ENCODE measurements at regions not wholly inside any gene's neighbourhood (a gene's known extent, or its start where the extent isn't known, plus 50 kb on each side); places are given as distances from the start of the nearest gene placed in this dataset.

GRCh38 chr10:89904755-89905154, 203.4 kb downstream of the KIF20B start:
- Histone ChIP-seq H3K36me3 (ENCODE audit: control insufficient read depth in 4 of 4, insufficient read depth in 4 of 4, low read length in 4 of 4) (no peaks in the 10 kb centered on the region), H3K9ac (ENCODE audit: insufficient read depth in 1 of 2, low read length in 2 of 2) (no peak overlapping the region), H3K9me3 (ENCODE audit: control insufficient read depth in 4 of 4, insufficient read depth in 3 of 4, low read length in 3 of 4) (peaks cover 0 to 3% (median 0%) of the 10 kb centered on the region in 4 donors), H3K27me3 (ENCODE audit: control insufficient read depth in 3 of 3, insufficient read depth in 3 of 3, low read length in 2 of 3) (no peaks in the 10 kb centered on the region), H3K4me1 (ENCODE audit: control insufficient read depth in 5 of 5, insufficient read depth in 5 of 5, low read length in 5 of 5) (no peaks in the 10 kb centered on the region), H3K27ac (ENCODE audit: low read depth in 1 of 2, low read length in 1 of 2) (no peak overlapping the region), H3K4me3 (no peak overlapping the region)
- WGBS, 2 donors: 54 to 74% methylated on average over 4 of the region's 4 CpGs
- DNase-seq: no peak
- no peak for TF ChIP-seq CTCF (IDR thresholded peaks at IDR 0.05; ENCODE audit: control extremely low read depth, extremely low read depth)
- no peak for ATAC-seq (ENCODE audit: insufficient read depth, low FRiP score)

DNA sequence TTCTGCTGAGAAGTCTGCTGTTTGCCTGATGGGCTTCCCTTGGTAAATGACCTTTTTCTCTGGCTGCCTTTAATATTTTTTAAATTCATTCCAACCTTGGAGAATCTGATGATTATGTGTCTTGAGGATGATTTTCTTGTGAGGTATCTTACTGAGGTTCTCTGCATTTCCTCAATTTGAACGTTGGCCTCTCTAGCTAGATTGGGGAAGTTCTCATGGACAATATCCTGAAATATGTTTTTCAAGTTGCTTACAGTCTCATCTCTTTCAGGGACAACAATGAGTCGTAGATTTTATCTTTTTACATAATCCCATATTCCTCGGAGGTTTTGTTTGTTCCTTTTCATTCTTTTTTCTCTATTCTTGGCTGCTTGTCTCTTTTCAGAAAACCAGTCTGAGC, 208.4 kb downstream of the KIF20B start:
- H3K4me1 ChIP-seq (ENCODE audit: control insufficient read depth in 5 of 5, insufficient read depth in 5 of 5, low read length in 5 of 5): no peaks in the 10 kb centered on the region
- no peak for TF ChIP-seq CTCF (IDR thresholded peaks at IDR 0.05; ENCODE audit: control extremely low read depth, extremely low read depth)
- H3K27ac ChIP-seq (ENCODE audit: low read depth in 1 of 2, low read length in 1 of 2): no peak overlapping the region
- no peak for ATAC-seq (ENCODE audit: insufficient read depth, low FRiP score)
- 20 to 41% methylated on average over 3 of the region's 3 CpGs for WGBS, 2 donors
- peaks cover 0 to 3% (median 1%) of the 10 kb centered on the region in 4 donors for H3K9me3 ChIP-seq (ENCODE audit: control insufficient read depth in 4 of 4, insufficient read depth in 3 of 4, low read length in 3 of 4)
- no peak for DNase-seq
- H3K36me3 ChIP-seq (ENCODE audit: control insufficient read depth in 4 of 4, insufficient read depth in 4 of 4, low read length in 4 of 4): no peaks in the 10 kb centered on the region
- no peak overlapping the region for H3K9ac ChIP-seq (ENCODE audit: insufficient read depth in 1 of 2, low read length in 2 of 2)
- no peaks in the 10 kb centered on the region for H3K27me3 ChIP-seq (ENCODE audit: control insufficient read depth in 3 of 3, insufficient read depth in 3 of 3, low read length in 2 of 3)
- no peak overlapping the region for H3K4me3 ChIP-seq

DNA sequence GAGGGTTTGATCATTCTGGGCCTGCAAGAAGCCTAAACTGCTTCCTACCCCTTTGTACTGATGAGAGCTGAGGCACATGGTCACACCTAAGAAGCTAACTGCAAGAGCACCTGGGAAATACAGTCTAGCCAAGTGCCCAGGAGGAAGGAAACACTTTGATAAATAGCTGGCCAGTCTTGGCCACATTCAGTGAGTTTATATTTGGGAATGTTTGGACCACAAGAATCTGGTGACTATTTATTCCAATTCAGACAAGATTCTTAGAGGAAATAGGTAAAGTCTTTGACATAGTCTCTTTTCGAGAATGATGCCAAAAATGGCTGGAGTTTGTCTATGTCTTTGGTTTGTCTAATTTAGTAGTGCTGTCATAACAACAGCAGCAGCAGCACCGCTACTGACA, 213.6 kb downstream of the KIF20B start:
- no peak overlapping the region for H3K4me3 ChIP-seq
- WGBS, 2 donors: 79 to 81% methylated on average over 2 of the region's 2 CpGs
- no peak for DNase-seq
- H3K9ac ChIP-seq (ENCODE audit: insufficient read depth in 1 of 2, low read length in 2 of 2): no peak overlapping the region
- H3K9me3 ChIP-seq (ENCODE audit: control insufficient read depth in 4 of 4, insufficient read depth in 3 of 4, low read length in 3 of 4): peaks cover 0 to 2% (median 0%) of the 10 kb centered on the region in 4 donors
- H3K36me3 ChIP-seq (ENCODE audit: control insufficient read depth in 4 of 4, insufficient read depth in 4 of 4, low read length in 4 of 4): peaks cover 0 to 2% (median 0%) of the 10 kb centered on the region in 4 donors
- no peaks in the 10 kb centered on the region for H3K27me3 ChIP-seq (ENCODE audit: control insufficient read depth in 3 of 3, insufficient read depth in 3 of 3, low read length in 2 of 3)
- ATAC-seq (ENCODE audit: insufficient read depth, low FRiP score): no peak
- no peak for TF ChIP-seq CTCF (IDR thresholded peaks at IDR 0.05; ENCODE audit: control extremely low read depth, extremely low read depth)
- H3K4me1 ChIP-seq (ENCODE audit: control insufficient read depth in 5 of 5, insufficient read depth in 5 of 5, low read length in 5 of 5): no peaks in the 10 kb centered on the region
- H3K27ac ChIP-seq (ENCODE audit: low read depth in 1 of 2, low read length in 1 of 2): no peak overlapping the region

GRCh38 chr10:89915968-89916367, 214.6 kb downstream of the KIF20B start:
- ATAC-seq (ENCODE audit: insufficient read depth, low FRiP score): no peak
- no peak for TF ChIP-seq CTCF (IDR thresholded peaks at IDR 0.05; ENCODE audit: control extremely low read depth, extremely low read depth)
- Histone ChIP-seq H3K4me1 (ENCODE audit: control insufficient read depth in 5 of 5, insufficient read depth in 5 of 5, low read length in 5 of 5) (peaks cover 0 to 3% (median 0%) of the 10 kb centered on the region in 5 donors), H3K27ac (ENCODE audit: low read depth in 1 of 2, low read length in 1 of 2) (no peak overlapping the region), H3K9ac (ENCODE audit: insufficient read depth in 1 of 2, low read length in 2 of 2) (no peak overlapping the region), H3K36me3 (ENCODE audit: control insufficient read depth in 4 of 4, insufficient read depth in 4 of 4, low read length in 4 of 4) (peaks cover 0 to 2% (median 0%) of the 10 kb centered on the region in 4 donors), H3K4me3 (no peak overlapping the region), H3K27me3 (ENCODE audit: control insufficient read depth in 3 of 3, insufficient read depth in 3 of 3, low read length in 2 of 3) (no peaks in the 10 kb centered on the region), H3K9me3 (ENCODE audit: control insufficient read depth in 4 of 4, insufficient read depth in 3 of 4, low read length in 3 of 4) (no peaks in the 10 kb centered on the region)
- DNase-seq: no peak
